GM12878 (cell line): ENCODE measurements at regions not wholly inside any gene's neighbourhood (a gene's known extent, or its start where the extent isn't known, plus 50 kb on each side); places are given as distances from the start of the nearest gene placed in this dataset.

Experiments used
- CHD1 ChIP-seq: IDR thresholded peaks from 2 replicates; pipeline ENCODE4 v1.6.1; 2012; ENCODE audit warnings: low read depth, low read length, improper control_type of control experiment
- CREM ChIP-seq: IDR thresholded peaks from 2 replicates; pipeline ENCODE4 v1.6.1; 2014; ENCODE audit warnings: antibody characterized with exemption, low read depth
- GABPA ChIP-seq: IDR thresholded peaks from 2 replicates; pipeline ENCODE4 v1.6.1; 2014; ENCODE audit warnings: antibody characterized with exemption, low read depth, mild to moderate bottlenecking, inconsistent platforms
- IKZF2 ChIP-seq, 2 experiments: fragments of 450-650 bp; IDR thresholded peaks; 2 replicates each; pipeline ENCODE4 v1.6.1; 2017; ENCODE audit warnings: mild to moderate bottlenecking in 2 of 2, moderate library complexity in 2 of 2
- KAT2A ChIP-seq: conservative IDR thresholded peaks from 2 replicates; pipeline ENCODE4 v1.6.1; 2011; ENCODE audit warnings: low read depth, low read length; ENCODE audit not compliant: control insufficient read depth
- KDM1A ChIP-seq: fragments of 200-600 bp; sonication (generic); IDR thresholded peaks from 2 replicates; pipeline ENCODE4 v1.6.1; 2016; ENCODE audit warnings: borderline replicate concordance
- MEF2A ChIP-seq: IDR thresholded peaks from 2 replicates; pipeline ENCODE4 v1.6.1; 2011; ENCODE audit warnings: low read depth, mild to moderate bottlenecking, low read length, moderate library complexity; ENCODE audit not compliant: insufficient read depth
- MYC ChIP-seq: IDR thresholded peaks from 2 replicates; pipeline ENCODE4 v1.6.1; 2011; ENCODE audit warnings: mild to moderate bottlenecking, low read length, moderate library complexity, inconsistent platforms; ENCODE audit not compliant: insufficient read depth, insufficient replicate concordance, insufficient read length, severe bottlenecking
- NBN ChIP-seq: fragments of 450-650 bp; IDR thresholded peaks from 2 replicates; pipeline ENCODE4 v1.6.1; 2016
- NR2C2 ChIP-seq: IDR thresholded peaks from 2 replicates; pipeline ENCODE4 v1.6.1; 2011; ENCODE audit warnings: borderline replicate concordance, low read depth; ENCODE audit not compliant: control insufficient read depth, insufficient read length
- PML ChIP-seq: IDR thresholded peaks from 2 replicates; pipeline ENCODE4 v1.6.1; 2012; ENCODE audit warnings: low read length, inconsistent platforms
- RAD21 ChIP-seq: IDR thresholded peaks from 2 replicates; pipeline ENCODE4 v1.6.1; 2011; ENCODE audit warnings: mild to moderate bottlenecking, low read depth, low read length, moderate library complexity; ENCODE audit not compliant: insufficient read depth
- TF ChIP-seq, protein P1 (sequence below): fragments of 450-650 bp; IDR thresholded peaks from 2 replicates; pipeline ENCODE4 v1.6.1; 2014; ENCODE audit warnings: mild to moderate bottlenecking
- TF ChIP-seq, protein P2 (sequence below): IDR thresholded peaks from 2 replicates; pipeline ENCODE4 v1.6.1; 2012; ENCODE audit warnings: improper control_type of control experiment, low read depth, low read length; ENCODE audit not compliant: insufficient replicate concordance
- TF ChIP-seq, protein P3 (sequence below): fragments of 450-650 bp; IDR thresholded peaks from 2 replicates; pipeline ENCODE4 v1.6.1; 2017; ENCODE audit warnings: antibody characterized with exemption, mild to moderate bottlenecking, moderate library complexity
- TF ChIP-seq, protein P4 (sequence below): fragments of 150-350 bp; IDR thresholded peaks from 2 replicates; pipeline ENCODE4 v1.6.1; 2014; ENCODE audit warnings: mild to moderate bottlenecking, low read depth, low read length

DNA sequence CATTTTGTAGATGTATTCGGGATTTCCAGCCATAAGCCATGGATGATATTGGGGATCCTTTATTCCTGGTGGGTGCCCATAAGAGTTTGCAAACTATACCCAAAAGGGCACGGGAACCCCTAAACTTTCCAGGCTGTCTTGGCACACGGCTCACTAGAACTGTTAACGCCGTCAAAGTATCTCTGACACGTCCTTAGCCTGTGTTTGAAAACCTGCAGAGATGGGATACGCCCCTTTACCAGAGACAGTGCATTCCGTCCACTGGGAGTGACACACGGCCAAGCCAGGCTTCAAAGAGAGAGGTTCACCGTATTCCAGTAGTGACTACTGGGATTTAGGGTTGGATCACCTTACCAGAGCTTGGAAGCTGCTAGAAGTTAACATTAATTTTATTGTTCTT lies 95.0 kb downstream of the THBS2 start (continued):
- TF ChIP-seq MEF2A (no peak), IKZF2 (IDR thresholded peaks at IDR 0.05) (no peak), NBN (no peak), KAT2A (no peak), CHD1 (no peak), PML (no peak), MYC (no peak), RAD21 (no peak), KDM1A (no peak), GABPA (no peak), CREM (no peak), NR2C2 (no peak)
- TF ChIP-seq, protein P1, sequence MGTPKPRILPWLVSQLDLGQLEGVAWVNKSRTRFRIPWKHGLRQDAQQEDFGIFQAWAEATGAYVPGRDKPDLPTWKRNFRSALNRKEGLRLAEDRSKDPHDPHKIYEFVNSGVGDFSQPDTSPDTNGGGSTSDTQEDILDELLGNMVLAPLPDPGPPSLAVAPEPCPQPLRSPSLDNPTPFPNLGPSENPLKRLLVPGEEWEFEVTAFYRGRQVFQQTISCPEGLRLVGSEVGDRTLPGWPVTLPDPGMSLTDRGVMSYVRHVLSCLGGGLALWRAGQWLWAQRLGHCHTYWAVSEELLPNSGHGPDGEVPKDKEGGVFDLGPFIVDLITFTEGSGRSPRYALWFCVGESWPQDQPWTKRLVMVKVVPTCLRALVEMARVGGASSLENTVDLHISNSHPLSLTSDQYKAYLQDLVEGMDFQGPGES: no peak
- TF ChIP-seq, protein P2, sequence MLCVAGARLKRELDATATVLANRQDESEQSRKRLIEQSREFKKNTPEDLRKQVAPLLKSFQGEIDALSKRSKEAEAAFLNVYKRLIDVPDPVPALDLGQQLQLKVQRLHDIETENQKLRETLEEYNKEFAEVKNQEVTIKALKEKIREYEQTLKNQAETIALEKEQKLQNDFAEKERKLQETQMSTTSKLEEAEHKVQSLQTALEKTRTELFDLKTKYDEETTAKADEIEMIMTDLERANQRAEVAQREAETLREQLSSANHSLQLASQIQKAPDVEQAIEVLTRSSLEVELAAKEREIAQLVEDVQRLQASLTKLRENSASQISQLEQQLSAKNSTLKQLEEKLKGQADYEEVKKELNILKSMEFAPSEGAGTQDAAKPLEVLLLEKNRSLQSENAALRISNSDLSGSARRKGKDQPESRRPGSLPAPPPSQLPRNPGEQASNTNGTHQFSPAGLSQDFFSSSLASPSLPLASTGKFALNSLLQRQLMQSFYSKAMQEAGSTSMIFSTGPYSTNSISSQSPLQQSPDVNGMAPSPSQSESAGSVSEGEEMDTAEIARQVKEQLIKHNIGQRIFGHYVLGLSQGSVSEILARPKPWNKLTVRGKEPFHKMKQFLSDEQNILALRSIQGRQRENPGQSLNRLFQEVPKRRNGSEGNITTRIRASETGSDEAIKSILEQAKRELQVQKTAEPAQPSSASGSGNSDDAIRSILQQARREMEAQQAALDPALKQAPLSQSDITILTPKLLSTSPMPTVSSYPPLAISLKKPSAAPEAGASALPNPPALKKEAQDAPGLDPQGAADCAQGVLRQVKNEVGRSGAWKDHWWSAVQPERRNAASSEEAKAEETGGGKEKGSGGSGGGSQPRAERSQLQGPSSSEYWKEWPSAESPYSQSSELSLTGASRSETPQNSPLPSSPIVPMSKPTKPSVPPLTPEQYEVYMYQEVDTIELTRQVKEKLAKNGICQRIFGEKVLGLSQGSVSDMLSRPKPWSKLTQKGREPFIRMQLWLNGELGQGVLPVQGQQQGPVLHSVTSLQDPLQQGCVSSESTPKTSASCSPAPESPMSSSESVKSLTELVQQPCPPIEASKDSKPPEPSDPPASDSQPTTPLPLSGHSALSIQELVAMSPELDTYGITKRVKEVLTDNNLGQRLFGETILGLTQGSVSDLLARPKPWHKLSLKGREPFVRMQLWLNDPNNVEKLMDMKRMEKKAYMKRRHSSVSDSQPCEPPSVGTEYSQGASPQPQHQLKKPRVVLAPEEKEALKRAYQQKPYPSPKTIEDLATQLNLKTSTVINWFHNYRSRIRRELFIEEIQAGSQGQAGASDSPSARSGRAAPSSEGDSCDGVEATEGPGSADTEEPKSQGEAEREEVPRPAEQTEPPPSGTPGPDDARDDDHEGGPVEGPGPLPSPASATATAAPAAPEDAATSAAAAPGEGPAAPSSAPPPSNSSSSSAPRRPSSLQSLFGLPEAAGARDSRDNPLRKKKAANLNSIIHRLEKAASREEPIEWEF: no peak
- TF ChIP-seq, protein P3, sequence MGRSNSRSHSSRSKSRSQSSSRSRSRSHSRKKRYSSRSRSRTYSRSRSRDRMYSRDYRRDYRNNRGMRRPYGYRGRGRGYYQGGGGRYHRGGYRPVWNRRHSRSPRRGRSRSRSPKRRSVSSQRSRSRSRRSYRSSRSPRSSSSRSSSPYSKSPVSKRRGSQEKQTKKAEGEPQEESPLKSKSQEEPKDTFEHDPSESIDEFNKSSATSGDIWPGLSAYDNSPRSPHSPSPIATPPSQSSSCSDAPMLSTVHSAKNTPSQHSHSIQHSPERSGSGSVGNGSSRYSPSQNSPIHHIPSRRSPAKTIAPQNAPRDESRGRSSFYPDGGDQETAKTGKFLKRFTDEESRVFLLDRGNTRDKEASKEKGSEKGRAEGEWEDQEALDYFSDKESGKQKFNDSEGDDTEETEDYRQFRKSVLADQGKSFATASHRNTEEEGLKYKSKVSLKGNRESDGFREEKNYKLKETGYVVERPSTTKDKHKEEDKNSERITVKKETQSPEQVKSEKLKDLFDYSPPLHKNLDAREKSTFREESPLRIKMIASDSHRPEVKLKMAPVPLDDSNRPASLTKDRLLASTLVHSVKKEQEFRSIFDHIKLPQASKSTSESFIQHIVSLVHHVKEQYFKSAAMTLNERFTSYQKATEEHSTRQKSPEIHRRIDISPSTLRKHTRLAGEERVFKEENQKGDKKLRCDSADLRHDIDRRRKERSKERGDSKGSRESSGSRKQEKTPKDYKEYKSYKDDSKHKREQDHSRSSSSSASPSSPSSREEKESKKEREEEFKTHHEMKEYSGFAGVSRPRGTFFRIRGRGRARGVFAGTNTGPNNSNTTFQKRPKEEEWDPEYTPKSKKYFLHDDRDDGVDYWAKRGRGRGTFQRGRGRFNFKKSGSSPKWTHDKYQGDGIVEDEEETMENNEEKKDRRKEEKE: no peak
- TF ChIP-seq, protein P4, sequence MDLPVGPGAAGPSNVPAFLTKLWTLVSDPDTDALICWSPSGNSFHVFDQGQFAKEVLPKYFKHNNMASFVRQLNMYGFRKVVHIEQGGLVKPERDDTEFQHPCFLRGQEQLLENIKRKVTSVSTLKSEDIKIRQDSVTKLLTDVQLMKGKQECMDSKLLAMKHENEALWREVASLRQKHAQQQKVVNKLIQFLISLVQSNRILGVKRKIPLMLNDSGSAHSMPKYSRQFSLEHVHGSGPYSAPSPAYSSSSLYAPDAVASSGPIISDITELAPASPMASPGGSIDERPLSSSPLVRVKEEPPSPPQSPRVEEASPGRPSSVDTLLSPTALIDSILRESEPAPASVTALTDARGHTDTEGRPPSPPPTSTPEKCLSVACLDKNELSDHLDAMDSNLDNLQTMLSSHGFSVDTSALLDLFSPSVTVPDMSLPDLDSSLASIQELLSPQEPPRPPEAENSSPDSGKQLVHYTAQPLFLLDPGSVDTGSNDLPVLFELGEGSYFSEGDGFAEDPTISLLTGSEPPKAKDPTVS: no peak
